H1 (cell line): ENCODE measurements at regions not wholly inside any gene's neighbourhood (a gene's known extent, or its start where the extent isn't known, plus 50 kb on each side); places are given as distances from the start of the nearest gene placed in this dataset.

Source experiments
- POU5F1 ChIP-seq: IDR thresholded peaks from 2 replicates; pipeline ENCODE4 v1.6.1; 2011; ENCODE audit warnings: low read depth, mild to moderate bottlenecking, low read length, moderate library complexity

GRCh38 chrX:12058087-12058486, 80.2 kb upstream of the FRMPD4 start (continued):
- TF ChIP-seq POU5F1: no peak
